Gastroesophageal sphincter (tissue), 4 donors: ENCODE measurements at regions not wholly inside any gene's neighbourhood (a gene's known extent, or its start where the extent isn't known, plus 50 kb on each side); places are given as distances from the start of the nearest gene placed in this dataset.
A peak's percentile ranks its signal among the peaks of the same experiment; 100 is the strongest.

Source experiments
- ATAC-seq: fragments of 150-250 bp; one replicate; pipeline ENCODE4 v1.9.1; 2016; ENCODE audit warnings: mild to moderate bottlenecking, moderate library complexity
- H3K27ac ChIP-seq, 4 donors: fragments of 200-600 bp; sonication (generic) in 3 of 4; 1 replicate in 3 of 4; 2 replicates in 1 of 4; pipeline ENCODE4 v1.5.1; 2016 to 2019
- H3K27me3 ChIP-seq: fragments of 200-600 bp; sonication (generic); one replicate; pipeline ENCODE4 v1.5.1; 2019
- H3K36me3 ChIP-seq, 2 donors: fragments of 200-600 bp; sonication (generic); one replicate each; pipeline ENCODE4 v1.5.1; 2019; ENCODE audit warnings: control low read depth in 1 of 2
- H3K4me1 ChIP-seq, 3 donors: fragments of 200-600 bp; sonication (generic); 1 replicate in 2 of 3; 2 replicates in 1 of 3; pipeline ENCODE4 v1.5.1; 2016 to 2019; ENCODE audit warnings: control low read depth in 2 of 3
- H3K4me3 ChIP-seq, 2 donors: fragments of 200-600 bp; sonication (generic); one replicate each; pipeline ENCODE4 v1.5.1; 2019; ENCODE audit warnings: mild to moderate bottlenecking in 1 of 2, moderate library complexity in 1 of 2
- H3K9me3 ChIP-seq, 3 donors: fragments of 200-600 bp; sonication (generic); one replicate each; pipeline ENCODE4 v1.5.1; 2017 to 2019; ENCODE audit warnings: control low read depth in 2 of 3
- EP300 ChIP-seq: sonication (generic); formaldehyde crosslinking; IDR thresholded peaks from one replicate; pipeline ENCODE4 v1.6.1; 2017; ENCODE audit warnings: antibody characterized with exemption, mild to moderate bottlenecking
- POLR2A ChIP-seq, 2 donors: fragments of 450-650 bp; IDR thresholded peaks; one replicate each; pipeline ENCODE4 v1.6.1; 2017; ENCODE audit warnings: antibody characterized with exemption in 2 of 2, mild to moderate bottlenecking in 2 of 2, moderate library complexity in 1 of 2
- POLR2AphosphoS5 ChIP-seq: sonication (generic); formaldehyde crosslinking; IDR thresholded peaks from one replicate; pipeline ENCODE4 v1.6.1; 2017; ENCODE audit warnings: antibody characterized with exemption
- WGBS, 2 donors: methylation state at CpG; one replicate each; pipeline ENCODE4 v1.1.5; 2018; ENCODE audit warnings: low coverage in 1 of 2; 5-methylcytosine and 5-hydroxymethylcytosine counted together
- TF ChIP-seq, protein P1 (sequence below), 4 experiments: fragments of 200-600 bp in 2 of 4; fragments of 450-650 bp in 2 of 4; sonication (generic) in 1 of 4; IDR thresholded peaks; one replicate each; pipeline ENCODE4 v1.5.1; 2017 to 2019; ENCODE audit warnings: antibody characterized with exemption in 4 of 4, mild to moderate bottlenecking in 2 of 4, moderate library complexity in 2 of 4

- WGBS, 2 donors: 100% methylated on average over 2 of the region's 2 CpGs; no CpG with 5 or more reads in 1 of the 2 donors
- H3K27me3 ChIP-seq: no peaks in the 10 kb centered on the region
- no peak for ATAC-seq
- TF ChIP-seq, protein P1, sequence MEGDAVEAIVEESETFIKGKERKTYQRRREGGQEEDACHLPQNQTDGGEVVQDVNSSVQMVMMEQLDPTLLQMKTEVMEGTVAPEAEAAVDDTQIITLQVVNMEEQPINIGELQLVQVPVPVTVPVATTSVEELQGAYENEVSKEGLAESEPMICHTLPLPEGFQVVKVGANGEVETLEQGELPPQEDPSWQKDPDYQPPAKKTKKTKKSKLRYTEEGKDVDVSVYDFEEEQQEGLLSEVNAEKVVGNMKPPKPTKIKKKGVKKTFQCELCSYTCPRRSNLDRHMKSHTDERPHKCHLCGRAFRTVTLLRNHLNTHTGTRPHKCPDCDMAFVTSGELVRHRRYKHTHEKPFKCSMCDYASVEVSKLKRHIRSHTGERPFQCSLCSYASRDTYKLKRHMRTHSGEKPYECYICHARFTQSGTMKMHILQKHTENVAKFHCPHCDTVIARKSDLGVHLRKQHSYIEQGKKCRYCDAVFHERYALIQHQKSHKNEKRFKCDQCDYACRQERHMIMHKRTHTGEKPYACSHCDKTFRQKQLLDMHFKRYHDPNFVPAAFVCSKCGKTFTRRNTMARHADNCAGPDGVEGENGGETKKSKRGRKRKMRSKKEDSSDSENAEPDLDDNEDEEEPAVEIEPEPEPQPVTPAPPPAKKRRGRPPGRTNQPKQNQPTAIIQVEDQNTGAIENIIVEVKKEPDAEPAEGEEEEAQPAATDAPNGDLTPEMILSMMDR (IDR thresholded peaks at IDR 0.05): no peak
- TF ChIP-seq EP300 (no peak), POLR2A (IDR thresholded peaks at IDR 0.05) (no peak), POLR2AphosphoS5 (no peak)
- H3K27ac ChIP-seq: no peak overlapping the region
- H3K4me3 ChIP-seq: no peak overlapping the region
- H3K36me3 ChIP-seq: no peaks in the 10 kb centered on the region
- H3K9me3 ChIP-seq: no peaks in the 10 kb centered on the region
- H3K4me1 ChIP-seq: peaks cover 0 to 11% (median 0%) of the 10 kb centered on the region in 3 donors
Observed at GRCh38 chr3:177286034-177286433, 88.8 kb upstream of the TBL1XR1 start.

- ATAC-seq: no peak
- no peak overlapping the region for H3K4me3 ChIP-seq
- no peaks in the 10 kb centered on the region for H3K27me3 ChIP-seq
- H3K4me1 ChIP-seq: peaks cover 0 to 11% (median 0%) of the 10 kb centered on the region in 3 donors
- 80% methylated on average over 4 of the region's 4 CpGs; no CpG with 5 or more reads in 1 of the 2 donors for WGBS, 2 donors
- TF ChIP-seq POLR2AphosphoS5 (no peak), EP300 (no peak), POLR2A (IDR thresholded peaks at IDR 0.05) (no peak)
- H3K9me3 ChIP-seq: no peaks in the 10 kb centered on the region
- no peaks in the 10 kb centered on the region for H3K36me3 ChIP-seq
- no peak overlapping the region for H3K27ac ChIP-seq
Observed at GRCh38 chr3:177287231-177287630, 89.9 kb upstream of the TBL1XR1 start.

DNA sequence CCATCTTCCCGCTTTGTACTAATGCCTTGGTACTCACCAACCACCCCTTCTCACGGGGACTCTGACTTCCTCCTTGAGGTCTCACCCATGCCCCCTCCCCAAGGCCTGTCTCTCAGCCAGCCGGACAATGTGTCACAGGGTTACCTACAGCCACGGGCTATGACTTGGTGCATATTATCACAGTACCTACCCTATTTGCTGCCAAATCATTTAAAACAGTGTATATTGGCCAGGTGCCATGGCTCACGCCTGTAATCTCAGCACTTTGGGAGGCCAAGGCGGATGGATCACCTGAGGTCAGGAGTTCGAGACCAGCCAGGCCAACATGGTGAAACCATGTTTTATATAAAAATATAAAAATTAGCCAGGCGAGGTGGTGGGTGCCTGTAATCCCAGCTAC is 93.4 kb upstream of the TBL1XR1 start:
- TF ChIP-seq EP300 (no peak), POLR2AphosphoS5 (no peak), POLR2A (IDR thresholded peaks at IDR 0.05) (no peak)
- TF ChIP-seq, protein P1 (IDR thresholded peaks at IDR 0.05): no peak
- no peak for ATAC-seq

DNA sequence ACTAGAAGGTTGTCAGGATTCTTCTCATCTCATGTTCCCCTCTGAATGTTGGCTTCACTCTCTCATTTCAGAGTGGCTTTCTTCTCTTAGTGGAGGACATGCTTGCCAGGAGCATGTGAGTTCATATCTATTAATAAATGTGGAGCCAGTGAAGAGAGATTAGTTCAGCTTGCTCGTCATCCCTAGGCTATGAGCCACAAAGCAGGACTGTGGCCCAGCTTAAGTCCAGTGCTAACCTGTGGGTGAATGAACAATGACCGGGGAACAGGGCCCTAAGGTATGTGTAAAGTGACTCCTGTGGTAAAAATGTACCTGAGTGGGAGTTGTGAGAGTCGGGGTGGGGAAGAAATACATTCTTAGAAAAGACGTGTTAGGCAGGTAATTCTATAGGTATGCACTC is 96.9 kb upstream of the TBL1XR1 start:
- peak; percentile 79 for ATAC-seq
- Histone ChIP-seq H3K27ac (peak overlapping the region in 3 of 4 donors; percentile 34 to 65 (median 50)), H3K9me3 (no peaks in the 10 kb centered on the region), H3K36me3 (no peaks in the 10 kb centered on the region), H3K27me3 (no peaks in the 10 kb centered on the region), H3K4me3 (no peak overlapping the region), H3K4me1 (peaks cover 0 to 13% (median 7%) of the 10 kb centered on the region in 3 donors)
- 34 to 46% methylated on average over 4 of the region's 4 CpGs for WGBS, 2 donors
- TF ChIP-seq, protein P1 (IDR thresholded peaks at IDR 0.05): no peak
- peak; percentile 19 for TF ChIP-seq POLR2AphosphoS5

More for the DNA sequence above, 93.4 kb upstream of the TBL1XR1 start:
- 73% methylated on average over 5 of the region's 8 CpGs; no CpG with 5 or more reads in 1 of the 2 donors for WGBS, 2 donors
- no peak overlapping the region for H3K4me3 ChIP-seq
- no peaks in the 10 kb centered on the region for H3K27me3 ChIP-seq
- no peak overlapping the region for H3K27ac ChIP-seq
- peaks cover 0 to 13% (median 7%) of the 10 kb centered on the region in 3 donors for H3K4me1 ChIP-seq
- H3K36me3 ChIP-seq: no peaks in the 10 kb centered on the region
- no peaks in the 10 kb centered on the region for H3K9me3 ChIP-seq

DNA sequence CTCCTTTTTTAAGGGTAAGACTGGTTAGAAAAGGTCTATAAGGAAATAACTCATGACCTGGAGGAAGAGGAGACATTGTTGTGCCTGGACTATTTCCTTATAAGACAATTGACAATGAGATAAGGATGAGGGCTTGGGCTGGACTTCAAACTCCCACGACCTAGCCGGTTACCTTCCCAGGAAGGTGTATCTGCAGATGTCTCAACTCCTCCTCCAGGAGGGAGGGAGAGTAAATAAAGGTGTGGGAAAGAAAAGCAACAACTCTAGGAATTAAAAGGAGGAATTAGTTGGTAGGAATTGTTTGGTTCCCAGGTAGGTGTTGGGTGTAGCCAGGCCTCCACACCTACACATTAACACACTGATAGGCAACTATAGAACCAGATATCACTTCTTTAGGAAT is 97.8 kb upstream of the TBL1XR1 start:
- no peaks in the 10 kb centered on the region for H3K27me3 ChIP-seq
- H3K9me3 ChIP-seq: no peaks in the 10 kb centered on the region
- TF ChIP-seq EP300: no peak
- TF ChIP-seq POLR2A (IDR thresholded peaks at IDR 0.05): no peak
- no peak for TF ChIP-seq POLR2AphosphoS5
- TF ChIP-seq, protein P1 (IDR thresholded peaks at IDR 0.05): no peak
- H3K4me1 ChIP-seq: peaks cover 0 to 13% (median 7%) of the 10 kb centered on the region in 3 donors
- H3K36me3 ChIP-seq: no peaks in the 10 kb centered on the region
- whole genome bisulfite sequencing, 2 donors: 86 to 88% methylated on average over 2 of the region's 2 CpGs
- no peak overlapping the region for H3K27ac ChIP-seq
- no peak overlapping the region for H3K4me3 ChIP-seq
- no peak for ATAC-seq
